Breast epithelium (tissue), 3 donors: ENCODE measurements at regions not wholly inside any gene's neighbourhood (a gene's known extent, or its start where the extent isn't known, plus 50 kb on each side); places are given as distances from the start of the nearest gene placed in this dataset.

ENCODE experiments used
- POLR2A ChIP-seq: fragments of 450-650 bp; IDR thresholded peaks from one replicate; pipeline ENCODE4 v1.6.1; 2016; ENCODE audit warnings: antibody characterized with exemption, mild to moderate bottlenecking, moderate library complexity
- TF ChIP-seq, protein P1 (sequence below), 3 donors: fragments of 450-650 bp; IDR thresholded peaks; one replicate each; pipeline ENCODE4 v1.5.1; 2016 to 2017; ENCODE audit warnings: antibody characterized with exemption in 3 of 3, mild to moderate bottlenecking in 3 of 3, moderate library complexity in 3 of 3

DNA sequence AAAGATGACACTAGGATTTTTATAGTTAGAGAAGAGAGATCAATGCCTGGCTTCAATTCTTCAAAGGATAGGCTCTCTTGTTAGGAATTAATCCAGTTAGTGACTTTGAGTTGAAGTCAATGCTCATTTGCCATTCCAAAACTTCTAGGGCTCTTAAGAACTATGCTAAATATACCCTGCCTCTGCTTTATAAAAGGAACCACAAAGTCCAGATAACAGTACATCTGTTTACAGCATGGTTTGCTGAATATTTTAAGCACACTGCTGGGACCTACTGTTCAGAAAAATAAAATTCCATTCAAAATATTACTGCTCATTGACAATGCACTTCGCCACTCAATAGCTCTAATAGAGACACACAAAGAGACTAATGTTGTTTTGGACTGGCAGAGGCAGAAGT, 786.6 kb upstream of the DPPA4 start:
- TF ChIP-seq, protein P1, sequence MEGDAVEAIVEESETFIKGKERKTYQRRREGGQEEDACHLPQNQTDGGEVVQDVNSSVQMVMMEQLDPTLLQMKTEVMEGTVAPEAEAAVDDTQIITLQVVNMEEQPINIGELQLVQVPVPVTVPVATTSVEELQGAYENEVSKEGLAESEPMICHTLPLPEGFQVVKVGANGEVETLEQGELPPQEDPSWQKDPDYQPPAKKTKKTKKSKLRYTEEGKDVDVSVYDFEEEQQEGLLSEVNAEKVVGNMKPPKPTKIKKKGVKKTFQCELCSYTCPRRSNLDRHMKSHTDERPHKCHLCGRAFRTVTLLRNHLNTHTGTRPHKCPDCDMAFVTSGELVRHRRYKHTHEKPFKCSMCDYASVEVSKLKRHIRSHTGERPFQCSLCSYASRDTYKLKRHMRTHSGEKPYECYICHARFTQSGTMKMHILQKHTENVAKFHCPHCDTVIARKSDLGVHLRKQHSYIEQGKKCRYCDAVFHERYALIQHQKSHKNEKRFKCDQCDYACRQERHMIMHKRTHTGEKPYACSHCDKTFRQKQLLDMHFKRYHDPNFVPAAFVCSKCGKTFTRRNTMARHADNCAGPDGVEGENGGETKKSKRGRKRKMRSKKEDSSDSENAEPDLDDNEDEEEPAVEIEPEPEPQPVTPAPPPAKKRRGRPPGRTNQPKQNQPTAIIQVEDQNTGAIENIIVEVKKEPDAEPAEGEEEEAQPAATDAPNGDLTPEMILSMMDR (IDR thresholded peaks at IDR 0.05) = no peak
- no peak for TF ChIP-seq POLR2A
